Peyer's patch (tissue), 4 donors: ENCODE measurements at regions not wholly inside any gene's neighbourhood (a gene's known extent, or its start where the extent isn't known, plus 50 kb on each side); places are given as distances from the start of the nearest gene placed in this dataset.
A peak's percentile ranks its signal among the peaks of the same experiment; 100 is the strongest.

Experiments used
- DNase-seq, 3 donors: peaks; one replicate each; pipeline ENCODE4 v3.0.0-alpha.2; 2017 to 2019
- H3K27ac ChIP-seq, 4 donors: fragments of 200-600 bp; sonication (generic); one replicate each; pipeline ENCODE4 v1.5.1; 2016 to 2019
- H3K27me3 ChIP-seq, 2 donors: fragments of 200-600 bp; sonication (generic); one replicate each; pipeline ENCODE4 v1.5.1; 2019
- H3K36me3 ChIP-seq, 3 donors: fragments of 200-600 bp; sonication (generic); one replicate each; pipeline ENCODE4 v1.5.1; 2016 to 2019
- H3K4me1 ChIP-seq, 4 donors: fragments of 200-600 bp; sonication (generic); one replicate each; pipeline ENCODE4 v1.5.1; 2016 to 2019
- H3K4me3 ChIP-seq, 4 donors: fragments of 200-600 bp; sonication (generic); 1 replicate in 3 of 4; 2 replicates in 1 of 4; pipeline ENCODE4 v1.5.1; 2016 to 2019; ENCODE audit warnings: mild to moderate bottlenecking in 1 of 4
- H3K9me3 ChIP-seq, 4 donors: fragments of 200-600 bp; sonication (generic); one replicate each; pipeline ENCODE4 v1.5.1; 2016 to 2019; ENCODE audit warnings: mild to moderate bottlenecking in 1 of 4
- CTCF ChIP-seq, 6 experiments: fragments of 450-650 bp in 4 of 6; fragments of 200-600 bp in 2 of 6; sonication (generic) in 1 of 6; IDR thresholded peaks; one replicate each; pipeline ENCODE4 v1.5.1; 2017 to 2019; ENCODE audit warnings: antibody characterized with exemption in 6 of 6, mild to moderate bottlenecking in 3 of 6, moderate library complexity in 1 of 6
- POLR2A ChIP-seq, 2 donors: fragments of 450-650 bp; IDR thresholded peaks; one replicate each; pipeline ENCODE4 v1.5.1; 2017; ENCODE audit warnings: antibody characterized with exemption in 2 of 2, mild to moderate bottlenecking in 2 of 2, moderate library complexity in 2 of 2

GRCh38 chr4:185886832-185887524, 75.0 kb upstream of the SORBS2 start:
- H3K36me3 ChIP-seq: no peaks in the 10 kb centered on the region
- DNase-seq: no peak
- TF ChIP-seq CTCF (IDR thresholded peaks at IDR 0.05): no peak
- TF ChIP-seq POLR2A (IDR thresholded peaks at IDR 0.05): no peak
- no peaks in the 10 kb centered on the region for H3K4me1 ChIP-seq
- H3K27ac ChIP-seq: no peak overlapping the region
- no peak overlapping the region for H3K4me3 ChIP-seq
- H3K9me3 ChIP-seq: no peaks in the 10 kb centered on the region
- no peaks in the 10 kb centered on the region for H3K27me3 ChIP-seq

GRCh38 chr4:185888676-185889075, 76.7 kb upstream of the SORBS2 start:
- Histone ChIP-seq H3K27me3 (no peaks in the 10 kb centered on the region), H3K36me3 (no peaks in the 10 kb centered on the region)

GRCh38 chr4:185889585-185889984, 77.6 kb upstream of the SORBS2 start:
- TF ChIP-seq POLR2A (IDR thresholded peaks at IDR 0.05): no peak
- TF ChIP-seq CTCF (IDR thresholded peaks at IDR 0.05): no peak

More at GRCh38 chr4:185888676-185889075, 76.7 kb upstream of the SORBS2 start:
- Histone ChIP-seq H3K27ac (no peak overlapping the region), H3K4me3 (no peak overlapping the region), H3K4me1 (no peaks in the 10 kb centered on the region), H3K9me3 (no peaks in the 10 kb centered on the region)
- DNase-seq: no peak
- no peak for TF ChIP-seq CTCF (IDR thresholded peaks at IDR 0.05)
- TF ChIP-seq POLR2A (IDR thresholded peaks at IDR 0.05): no peak

GRCh38 chr4:185890196-185890595, 78.2 kb upstream of the SORBS2 start:
- Histone ChIP-seq H3K4me1 (no peaks in the 10 kb centered on the region), H3K4me3 (no peak overlapping the region), H3K27me3 (no peaks in the 10 kb centered on the region), H3K9me3 (no peaks in the 10 kb centered on the region), H3K27ac (no peak overlapping the region), H3K36me3 (no peaks in the 10 kb centered on the region)
- TF ChIP-seq CTCF (IDR thresholded peaks at IDR 0.05) (no peak), POLR2A (IDR thresholded peaks at IDR 0.05) (no peak)
- DNase-seq: no peak

More at GRCh38 chr4:185889585-185889984, 77.6 kb upstream of the SORBS2 start:
- no peaks in the 10 kb centered on the region for H3K27me3 ChIP-seq
- no peak overlapping the region for H3K4me3 ChIP-seq
- no peaks in the 10 kb centered on the region for H3K4me1 ChIP-seq
- no peaks in the 10 kb centered on the region for H3K36me3 ChIP-seq
- DNase-seq: no peak
- H3K27ac ChIP-seq: no peak overlapping the region
- H3K9me3 ChIP-seq: no peaks in the 10 kb centered on the region

GRCh38 chr4:185892165-185892564, 80.2 kb upstream of the SORBS2 start:
- no peak overlapping the region for H3K27ac ChIP-seq
- H3K9me3 ChIP-seq: no peaks in the 10 kb centered on the region
- DNase-seq: no peak
- no peaks in the 10 kb centered on the region for H3K36me3 ChIP-seq
- no peaks in the 10 kb centered on the region for H3K27me3 ChIP-seq
- H3K4me1 ChIP-seq: no peaks in the 10 kb centered on the region
- H3K4me3 ChIP-seq: no peak overlapping the region
- TF ChIP-seq CTCF (IDR thresholded peaks at IDR 0.05) (peak in 3 of 6 experiments; percentile 50 to 67 (median 66)), POLR2A (IDR thresholded peaks at IDR 0.05) (no peak)
